ENCODE measurements at regions not wholly inside any gene's neighbourhood (a gene's known extent, or its start where the extent isn't known, plus 50 kb on each side); places are given as distances from the start of the nearest gene placed in this dataset.

- H3K27me3 ChIP-seq = no peaks in the 10 kb centered on the region
- H3K27ac ChIP-seq = no peak overlapping the region
- 87 to 88% methylated on average over 4 of the region's 4 CpGs for WGBS, 2 donors
- no peaks in the 10 kb centered on the region for H3K9me3 ChIP-seq
- no peak overlapping the region for H3K4me3 ChIP-seq (replicated peaks in 1 of 3)
- intact Hi-C loops (cut with DNase I) = no loop called here
- H3K4me1 ChIP-seq = no peaks in the 10 kb centered on the region
- DNase-seq = no peak
- TF ChIP-seq POLR2A (IDR thresholded peaks at IDR 0.05) = no peak
- TF ChIP-seq CTCF (IDR thresholded peaks at IDR 0.05) = no peak
- H3K36me3 ChIP-seq = no peaks in the 10 kb centered on the region
Observed at GRCh38 chr11:95698676-95699557, 90.7 kb downstream of the FAM76B start.

GRCh38 chr11:95697614-95698408 is 91.8 kb downstream of the FAM76B start:
- DNase-seq = no peak
- Histone ChIP-seq H3K4me3 (replicated peaks in 1 of 3) (no peak overlapping the region), H3K27ac (no peak overlapping the region), H3K27me3 (no peaks in the 10 kb centered on the region), H3K36me3 (no peaks in the 10 kb centered on the region), H3K4me1 (no peaks in the 10 kb centered on the region), H3K9me3 (no peaks in the 10 kb centered on the region)
- WGBS, 2 donors = 81 to 85% methylated on average over 10 of the region's 10 CpGs
- TF ChIP-seq POLR2A (IDR thresholded peaks at IDR 0.05) (no peak), CTCF (IDR thresholded peaks at IDR 0.05) (no peak)
- intact Hi-C loops (cut with DNase I) = no loop called here

- Histone ChIP-seq H3K4me1 (no peaks in the 10 kb centered on the region), H3K36me3 (no peaks in the 10 kb centered on the region), H3K4me3 (replicated peaks in 1 of 3) (no peak overlapping the region), H3K27ac (no peak overlapping the region), H3K9me3 (no peaks in the 10 kb centered on the region), H3K27me3 (no peaks in the 10 kb centered on the region)
- no peak for DNase-seq
- TF ChIP-seq POLR2A (IDR thresholded peaks at IDR 0.05) (no peak), CTCF (IDR thresholded peaks at IDR 0.05) (no peak)
- intact Hi-C loops (cut with DNase I) = no loop called here
Observed at GRCh38 chr11:95695181-95695580, 94.4 kb downstream of the FAM76B start.

DNA sequence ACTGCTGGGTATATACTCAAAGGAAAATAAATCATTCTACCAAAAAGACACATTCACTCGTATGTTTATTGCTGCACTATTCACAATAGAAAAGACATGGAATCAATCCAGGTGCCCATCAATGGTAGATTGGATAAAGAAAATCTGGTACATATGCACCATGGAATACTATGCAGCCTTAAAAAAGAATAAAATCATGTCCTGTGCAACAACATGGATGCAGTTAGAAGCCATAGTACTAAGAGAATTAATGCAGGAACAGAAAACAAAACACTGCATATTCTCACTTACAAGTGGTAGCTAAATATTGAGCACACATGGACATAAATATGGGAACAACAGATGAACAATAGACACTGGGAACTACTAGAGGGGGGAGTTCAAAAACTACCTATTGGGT is 96.3 kb downstream of the FAM76B start:
- no peaks in the 10 kb centered on the region for H3K9me3 ChIP-seq
- TF ChIP-seq POLR2A (IDR thresholded peaks at IDR 0.05) (no peak), CTCF (IDR thresholded peaks at IDR 0.05) (no peak)
- H3K4me3 ChIP-seq (replicated peaks in 1 of 3) = no peak overlapping the region
- no peaks in the 10 kb centered on the region for H3K27me3 ChIP-seq
- no peak overlapping the region for H3K27ac ChIP-seq
- DNase-seq = no peak
- intact Hi-C loops (cut with DNase I) = no loop called here
- H3K4me1 ChIP-seq = no peaks in the 10 kb centered on the region
- H3K36me3 ChIP-seq = no peaks in the 10 kb centered on the region
- 0 to 43% methylated on average over 1 of the region's 1 CpG for WGBS, 2 donors
